ENCODE measurements at regions not wholly inside any gene's neighbourhood (a gene's known extent, or its start where the extent isn't known, plus 50 kb on each side); places are given as distances from the start of the nearest gene placed in this dataset.

DNA sequence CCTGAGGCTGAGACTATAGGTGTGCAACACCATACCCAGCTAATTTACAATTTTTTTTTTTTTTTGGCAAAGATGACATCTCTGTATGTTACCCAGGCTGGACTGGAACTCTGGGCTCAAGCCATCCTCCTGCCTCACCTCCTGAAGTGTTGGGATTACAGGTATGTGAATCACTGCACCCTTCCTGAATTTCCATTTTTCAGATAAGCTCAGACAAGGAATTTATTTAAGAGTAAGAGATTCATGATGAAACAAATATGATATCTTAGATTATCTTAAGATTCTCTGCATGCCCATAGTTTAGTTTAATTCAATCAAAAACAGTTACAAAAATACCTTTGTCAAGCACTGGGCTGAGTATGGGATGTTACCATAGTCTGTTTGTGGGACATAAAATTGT, 128.4 kb upstream of the BASP1 start:
- TF ChIP-seq, protein P1, sequence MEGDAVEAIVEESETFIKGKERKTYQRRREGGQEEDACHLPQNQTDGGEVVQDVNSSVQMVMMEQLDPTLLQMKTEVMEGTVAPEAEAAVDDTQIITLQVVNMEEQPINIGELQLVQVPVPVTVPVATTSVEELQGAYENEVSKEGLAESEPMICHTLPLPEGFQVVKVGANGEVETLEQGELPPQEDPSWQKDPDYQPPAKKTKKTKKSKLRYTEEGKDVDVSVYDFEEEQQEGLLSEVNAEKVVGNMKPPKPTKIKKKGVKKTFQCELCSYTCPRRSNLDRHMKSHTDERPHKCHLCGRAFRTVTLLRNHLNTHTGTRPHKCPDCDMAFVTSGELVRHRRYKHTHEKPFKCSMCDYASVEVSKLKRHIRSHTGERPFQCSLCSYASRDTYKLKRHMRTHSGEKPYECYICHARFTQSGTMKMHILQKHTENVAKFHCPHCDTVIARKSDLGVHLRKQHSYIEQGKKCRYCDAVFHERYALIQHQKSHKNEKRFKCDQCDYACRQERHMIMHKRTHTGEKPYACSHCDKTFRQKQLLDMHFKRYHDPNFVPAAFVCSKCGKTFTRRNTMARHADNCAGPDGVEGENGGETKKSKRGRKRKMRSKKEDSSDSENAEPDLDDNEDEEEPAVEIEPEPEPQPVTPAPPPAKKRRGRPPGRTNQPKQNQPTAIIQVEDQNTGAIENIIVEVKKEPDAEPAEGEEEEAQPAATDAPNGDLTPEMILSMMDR (IDR thresholded peaks at IDR 0.05; ENCODE audit: control extremely low read depth in 1 of 3, insufficient read depth in 1 of 3, low read depth in 1 of 3, low read length in 3 of 3) = no peak
- TF ChIP-seq, protein P2, sequence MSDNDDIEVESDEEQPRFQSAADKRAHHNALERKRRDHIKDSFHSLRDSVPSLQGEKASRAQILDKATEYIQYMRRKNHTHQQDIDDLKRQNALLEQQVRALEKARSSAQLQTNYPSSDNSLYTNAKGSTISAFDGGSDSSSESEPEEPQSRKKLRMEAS (IDR thresholded peaks at IDR 0.05) = no peak
- no peak for TF ChIP-seq SRF (IDR thresholded peaks at IDR 0.05; ENCODE audit: low read depth, low read length)
- TF ChIP-seq POLR2A (IDR thresholded peaks at IDR 0.05; ENCODE audit: control extremely low read depth in 1 of 2, low read depth in 2 of 2, low read length in 2 of 2) = no peak
- TF ChIP-seq TAF1 (IDR thresholded peaks at IDR 0.05; ENCODE audit: low read depth, low read length) = no peak
- no peak for TF ChIP-seq CTBP2 (IDR thresholded peaks at IDR 0.05; ENCODE audit: borderline replicate concordance, insufficient read depth, insufficient read length, low read length)

All from H1 (cell line).